ENCODE measurements at regions not wholly inside any gene's neighbourhood (a gene's known extent, or its start where the extent isn't known, plus 50 kb on each side); places are given as distances from the start of the nearest gene placed in this dataset.

DNA sequence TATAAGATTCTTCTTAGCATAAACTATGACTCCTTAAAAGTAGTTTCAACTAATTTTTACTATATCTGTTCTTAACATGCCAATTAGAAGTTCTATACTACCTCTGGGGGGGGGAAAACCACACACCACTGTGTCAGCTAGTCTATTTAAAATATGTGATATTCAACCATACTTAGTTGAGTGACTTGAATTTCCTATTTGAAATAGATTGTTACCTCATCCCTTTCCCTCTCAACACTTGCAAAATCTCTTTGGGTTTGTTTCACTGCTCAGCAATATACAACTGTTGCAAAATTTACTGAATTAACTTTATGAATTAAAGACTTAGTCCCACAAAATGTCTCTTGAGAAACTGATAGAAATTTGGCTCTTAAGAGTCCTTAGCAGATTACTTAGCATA, 151.1 kb upstream of the POU5F2 start:
- TF ChIP-seq, protein P1, sequence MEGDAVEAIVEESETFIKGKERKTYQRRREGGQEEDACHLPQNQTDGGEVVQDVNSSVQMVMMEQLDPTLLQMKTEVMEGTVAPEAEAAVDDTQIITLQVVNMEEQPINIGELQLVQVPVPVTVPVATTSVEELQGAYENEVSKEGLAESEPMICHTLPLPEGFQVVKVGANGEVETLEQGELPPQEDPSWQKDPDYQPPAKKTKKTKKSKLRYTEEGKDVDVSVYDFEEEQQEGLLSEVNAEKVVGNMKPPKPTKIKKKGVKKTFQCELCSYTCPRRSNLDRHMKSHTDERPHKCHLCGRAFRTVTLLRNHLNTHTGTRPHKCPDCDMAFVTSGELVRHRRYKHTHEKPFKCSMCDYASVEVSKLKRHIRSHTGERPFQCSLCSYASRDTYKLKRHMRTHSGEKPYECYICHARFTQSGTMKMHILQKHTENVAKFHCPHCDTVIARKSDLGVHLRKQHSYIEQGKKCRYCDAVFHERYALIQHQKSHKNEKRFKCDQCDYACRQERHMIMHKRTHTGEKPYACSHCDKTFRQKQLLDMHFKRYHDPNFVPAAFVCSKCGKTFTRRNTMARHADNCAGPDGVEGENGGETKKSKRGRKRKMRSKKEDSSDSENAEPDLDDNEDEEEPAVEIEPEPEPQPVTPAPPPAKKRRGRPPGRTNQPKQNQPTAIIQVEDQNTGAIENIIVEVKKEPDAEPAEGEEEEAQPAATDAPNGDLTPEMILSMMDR (IDR thresholded peaks at IDR 0.05; ENCODE audit: low read depth, low read length): no peak
- no peak for TF ChIP-seq EZH2phosphoT487 (IDR thresholded peaks at IDR 0.05; ENCODE audit: low read depth)
- H3K4me1 ChIP-seq (ENCODE audit: low read length): no peaks in the 10 kb centered on the region
- H3K4me3 ChIP-seq (ENCODE audit: low read length): no peak overlapping the region
- no peak overlapping the region for H2AFZ ChIP-seq (ENCODE audit: low read depth, low read length)
- H3K4me2 ChIP-seq (ENCODE audit: low read length): no peak overlapping the region
- H3K79me2 ChIP-seq (ENCODE audit: low read length): no peaks in the 10 kb centered on the region
- H3K9ac ChIP-seq (ENCODE audit: low read length): no peak overlapping the region
- no peaks in the 10 kb centered on the region for H4K20me1 ChIP-seq (ENCODE audit: insufficient read depth, low read length)
- H3K9me3 ChIP-seq (ENCODE audit: insufficient read depth, low read length): no peaks in the 10 kb centered on the region
- no peaks in the 10 kb centered on the region for H3K27me3 ChIP-seq (ENCODE audit: low read depth, low read length)
- no peaks in the 10 kb centered on the region for H3K36me3 ChIP-seq (replicated peaks; ENCODE audit: low read depth, low read length)
- H3K27ac ChIP-seq (ENCODE audit: low read length): no peak overlapping the region

DNA sequence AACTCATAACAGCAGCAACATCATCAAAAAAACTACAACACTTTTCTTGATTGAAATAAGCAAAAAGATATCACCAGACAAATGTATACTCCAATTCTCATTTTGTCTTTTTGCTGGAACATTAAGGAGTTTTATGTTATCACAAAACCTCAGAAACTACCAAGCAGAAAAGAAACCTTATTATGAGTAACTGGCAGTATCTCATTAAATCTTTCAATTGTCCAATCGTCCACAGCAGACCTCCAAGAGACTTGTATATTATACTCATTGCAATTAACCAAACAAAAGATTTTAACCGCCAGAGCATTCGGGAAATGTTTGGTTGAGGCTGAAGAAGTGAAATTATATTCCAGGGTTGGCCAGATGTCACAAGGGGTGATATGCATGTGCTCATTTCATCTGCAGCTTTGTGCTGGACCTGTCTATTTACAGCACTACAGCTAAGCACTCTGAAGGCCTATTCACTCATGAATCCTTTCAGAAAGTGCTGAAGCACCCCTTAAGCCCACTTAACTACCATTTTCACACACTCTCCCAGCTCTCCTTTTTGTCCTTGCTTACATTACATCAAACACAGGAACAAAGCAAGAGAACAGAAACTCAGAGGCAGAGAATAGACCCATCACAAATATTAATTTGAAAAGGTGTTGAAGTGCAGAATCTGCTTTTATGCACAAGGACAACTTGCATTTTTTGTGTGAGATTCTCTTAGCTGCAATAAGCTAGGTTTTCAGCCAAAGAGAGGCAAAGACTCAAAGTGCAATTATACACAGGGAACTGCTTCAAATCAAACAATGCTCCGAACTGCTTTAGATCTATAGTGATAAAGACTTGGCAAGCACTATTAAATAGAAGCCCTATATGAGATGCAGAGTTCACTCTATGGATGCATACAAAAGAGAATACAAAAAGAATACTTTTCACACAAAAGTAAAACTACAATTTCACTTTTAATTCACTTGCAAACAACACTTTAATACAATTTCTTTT, 150.4 kb upstream of the POU5F2 start:
- no peak overlapping the region for H3K27ac ChIP-seq (ENCODE audit: low read length)
- H3K36me3 ChIP-seq (replicated peaks; ENCODE audit: low read depth, low read length): no peaks in the 10 kb centered on the region
- H3K9me3 ChIP-seq (ENCODE audit: insufficient read depth, low read length): no peaks in the 10 kb centered on the region
- H3K27me3 ChIP-seq (ENCODE audit: low read depth, low read length): no peaks in the 10 kb centered on the region
- TF ChIP-seq, protein P1 (IDR thresholded peaks at IDR 0.05; ENCODE audit: low read depth, low read length): no peak
- no peak for TF ChIP-seq EZH2phosphoT487 (IDR thresholded peaks at IDR 0.05; ENCODE audit: low read depth)
- no peaks in the 10 kb centered on the region for H4K20me1 ChIP-seq (ENCODE audit: insufficient read depth, low read length)
- H3K9ac ChIP-seq (ENCODE audit: low read length): no peak overlapping the region
- no peak overlapping the region for H3K4me2 ChIP-seq (ENCODE audit: low read length)
- H3K4me3 ChIP-seq (ENCODE audit: low read length): no peak overlapping the region
- H3K79me2 ChIP-seq (ENCODE audit: low read length): no peaks in the 10 kb centered on the region
- no peak overlapping the region for H2AFZ ChIP-seq (ENCODE audit: low read depth, low read length)
- no peaks in the 10 kb centered on the region for H3K4me1 ChIP-seq (ENCODE audit: low read length)

DNA sequence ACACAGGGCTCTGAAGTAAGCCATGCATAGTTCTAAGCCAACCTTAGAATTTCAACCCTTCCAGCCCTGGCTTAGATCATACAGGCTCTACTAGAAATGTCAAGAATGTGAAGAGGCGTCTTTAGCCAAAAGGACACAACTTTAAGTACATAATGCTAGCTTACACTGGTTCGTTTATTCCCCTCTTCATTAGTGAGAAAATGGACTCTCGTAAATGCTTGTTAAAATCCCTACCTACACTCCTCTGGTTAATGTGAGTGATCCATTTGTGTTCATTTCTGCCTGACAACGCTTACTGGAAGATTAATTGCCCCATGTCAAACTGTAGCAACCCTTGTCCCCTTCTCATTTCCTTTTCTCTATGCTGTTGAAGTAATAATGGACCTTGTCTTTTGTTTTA, 149.3 kb upstream of the POU5F2 start:
- H3K27me3 ChIP-seq (ENCODE audit: low read depth, low read length): no peaks in the 10 kb centered on the region
- H3K4me2 ChIP-seq (ENCODE audit: low read length): no peak overlapping the region
- TF ChIP-seq EZH2phosphoT487 (IDR thresholded peaks at IDR 0.05; ENCODE audit: low read depth): no peak
- TF ChIP-seq, protein P1 (IDR thresholded peaks at IDR 0.05; ENCODE audit: low read depth, low read length): no peak

DNA sequence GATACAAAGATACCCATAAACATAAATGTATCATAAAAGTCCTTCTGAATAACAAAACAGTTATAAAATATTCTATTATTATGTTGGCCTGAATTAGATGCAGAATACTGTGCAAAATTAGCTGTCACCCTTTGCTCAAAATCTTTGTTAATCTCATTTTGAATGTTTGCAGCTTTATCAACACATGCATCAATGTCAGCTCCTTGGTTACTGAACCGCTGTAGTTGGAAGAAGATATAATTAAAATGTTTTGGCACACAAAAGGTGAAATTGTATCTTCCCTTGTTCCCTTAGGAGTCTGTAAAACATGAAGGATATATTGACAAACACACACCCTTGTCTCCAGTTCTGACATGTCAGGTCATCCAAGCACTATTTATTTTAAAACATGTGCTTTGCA, 146.3 kb upstream of the POU5F2 start:
- Histone ChIP-seq H2AFZ (ENCODE audit: low read depth, low read length) (no peak overlapping the region), H3K36me3 (replicated peaks; ENCODE audit: low read depth, low read length) (no peaks in the 10 kb centered on the region), H3K79me2 (ENCODE audit: low read length) (no peaks in the 10 kb centered on the region), H3K4me1 (ENCODE audit: low read length) (no peaks in the 10 kb centered on the region), H3K4me2 (ENCODE audit: low read length) (no peak overlapping the region), H3K9me3 (ENCODE audit: insufficient read depth, low read length) (no peaks in the 10 kb centered on the region), H3K4me3 (ENCODE audit: low read length) (no peak overlapping the region), H3K9ac (ENCODE audit: low read length) (no peak overlapping the region), H3K27ac (ENCODE audit: low read length) (no peak overlapping the region), H3K27me3 (ENCODE audit: low read depth, low read length) (no peaks in the 10 kb centered on the region), H4K20me1 (ENCODE audit: insufficient read depth, low read length) (no peaks in the 10 kb centered on the region)
- no peak for TF ChIP-seq EZH2phosphoT487 (IDR thresholded peaks at IDR 0.05; ENCODE audit: low read depth)
- TF ChIP-seq, protein P1 (IDR thresholded peaks at IDR 0.05; ENCODE audit: low read depth, low read length): no peak

More for the DNA sequence above, 149.3 kb upstream of the POU5F2 start:
- H3K4me3 ChIP-seq (ENCODE audit: low read length): no peak overlapping the region
- no peak overlapping the region for H3K9ac ChIP-seq (ENCODE audit: low read length)
- no peaks in the 10 kb centered on the region for H3K4me1 ChIP-seq (ENCODE audit: low read length)
- H3K9me3 ChIP-seq (ENCODE audit: insufficient read depth, low read length): no peaks in the 10 kb centered on the region
- no peak overlapping the region for H3K27ac ChIP-seq (ENCODE audit: low read length)
- H2AFZ ChIP-seq (ENCODE audit: low read depth, low read length): no peak overlapping the region
- H3K79me2 ChIP-seq (ENCODE audit: low read length): no peaks in the 10 kb centered on the region
- no peaks in the 10 kb centered on the region for H3K36me3 ChIP-seq (replicated peaks; ENCODE audit: low read depth, low read length)
- no peaks in the 10 kb centered on the region for H4K20me1 ChIP-seq (ENCODE audit: insufficient read depth, low read length)
